SK-N-MC (cell line): ENCODE measurements at regions not wholly inside any gene's neighbourhood (a gene's known extent, or its start where the extent isn't known, plus 50 kb on each side); places are given as distances from the start of the nearest gene placed in this dataset.
A peak's percentile ranks its signal among the peaks of the same experiment; 100 is the strongest.

Experiments used
- DNase-seq: peaks from one replicate; pipeline ENCODE4 v3.0.0-alpha.2; 2011; ENCODE audit warnings: low read depth, low spot score
- H3K27ac ChIP-seq: fragments of 200-600 bp; sonication (generic); 2 replicates; pipeline ENCODE4 v1.5.1; 2016; ENCODE audit warnings: mixed run types
- H3K36me3 ChIP-seq: fragments of 200-600 bp; sonication (generic); 2 replicates; pipeline ENCODE4 v1.6.1; 2017; ENCODE audit warnings: antibody characterized with exemption, low read length, mixed read lengths; ENCODE audit not compliant: insufficient read depth
- H3K4me3 ChIP-seq: fragments of 200-600 bp; sonication (generic); 2 replicates; pipeline ENCODE4 v1.5.1; 2016
- H3K9ac ChIP-seq: fragments of 200-600 bp; sonication (generic); 2 replicates; pipeline ENCODE4 v1.8.0; 2017; ENCODE audit warnings: mixed run types, mixed read lengths; ENCODE audit not compliant: insufficient read length
- H3K9me3 ChIP-seq: fragments of 200-600 bp; sonication (generic); 2 replicates; pipeline ENCODE4 v1.6.1; 2017; ENCODE audit warnings: low read depth, mild to moderate bottlenecking, antibody characterized with exemption, low read length, moderate library complexity, mixed read lengths
- EZH2 ChIP-seq: fragments of 200-600 bp; sonication (generic); IDR thresholded peaks from one replicate; pipeline ENCODE4 v1.6.1; 2017; ENCODE audit warnings: antibody characterized with exemption
- FOXP2 ChIP-seq: optimal IDR thresholded peaks from 2 replicates; pipeline ENCODE3; 2011; ENCODE audit warnings: mild to moderate bottlenecking, moderate library complexity; ENCODE audit not compliant: insufficient read depth; ENCODE audit errors: extremely low read length, control extremely low read depth
- POLR2AphosphoS5 ChIP-seq: IDR thresholded peaks from 2 replicates; pipeline ENCODE4 v1.6.1; 2012; ENCODE audit warnings: mild to moderate bottlenecking, low read depth, low read length, borderline replicate concordance

- H3K4me3 ChIP-seq: peak overlapping the region; percentile 39; the same call in 1 of the 2 replicates
- peak overlapping the region; percentile 81 for H3K27ac ChIP-seq
- peak overlapping the region; percentile 16 for H3K9ac ChIP-seq
Observed at GRCh38 chr1:234926264-234926558, 202.4 kb downstream of the TOMM20 start.

GRCh38 chr1:234925440-234926263, 203.0 kb downstream of the TOMM20 start:
- Histone ChIP-seq H3K4me3 (peak overlapping the region; percentile 39; the same call in 1 of the 2 replicates), H3K36me3 (no peaks in the 10 kb centered on the region), H3K27ac (peak overlapping the region; percentile 81), H3K9ac (peak overlapping the region; percentile 16), H3K9me3 (no peaks in the 10 kb centered on the region)
- TF ChIP-seq EZH2 (no peak), POLR2AphosphoS5 (no peak), FOXP2 (no peak)
- DNase-seq: no peak

More at GRCh38 chr1:234926264-234926558, 202.4 kb downstream of the TOMM20 start:
- TF ChIP-seq FOXP2: no peak
- TF ChIP-seq EZH2: no peak
- TF ChIP-seq POLR2AphosphoS5: no peak
- no peaks in the 10 kb centered on the region for H3K36me3 ChIP-seq
- H3K9me3 ChIP-seq: no peaks in the 10 kb centered on the region
- no peak for DNase-seq

GRCh38 chr1:234924450-234925355, 203.9 kb downstream of the TOMM20 start:
- no peaks in the 10 kb centered on the region for H3K9me3 ChIP-seq

GRCh38 chr1:234923626-234924025, 205.0 kb downstream of the TOMM20 start:
- no peak for DNase-seq

More at GRCh38 chr1:234924450-234925355, 203.9 kb downstream of the TOMM20 start:
- Histone ChIP-seq H3K27ac (no peak overlapping the region), H3K36me3 (no peaks in the 10 kb centered on the region), H3K4me3 (no peak overlapping the region), H3K9ac (no peak overlapping the region)
- TF ChIP-seq FOXP2 (no peak), POLR2AphosphoS5 (no peak), EZH2 (no peak)
- no peak for DNase-seq

DNA sequence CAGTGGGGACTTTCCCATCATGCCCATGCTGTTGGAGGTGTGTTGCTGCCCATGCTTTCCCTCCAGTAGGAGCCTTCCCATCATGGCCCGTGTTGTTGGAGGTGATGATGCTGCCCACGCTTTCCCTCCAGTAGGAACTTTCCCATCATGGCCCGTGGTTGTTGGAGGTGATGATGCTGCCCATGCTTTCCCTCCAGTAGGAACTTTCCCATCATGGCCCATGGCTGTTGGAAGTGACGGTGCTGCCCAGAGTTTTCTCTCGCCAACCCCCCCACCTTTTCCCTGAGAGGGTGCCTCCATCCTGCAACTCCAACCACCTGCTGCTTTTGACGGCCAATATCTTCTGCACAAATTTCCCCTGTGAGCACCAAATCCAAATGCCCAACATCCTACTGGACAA, 205.7 kb downstream of the TOMM20 start:
- no peak for TF ChIP-seq FOXP2
- no peak for TF ChIP-seq EZH2
- no peak for TF ChIP-seq POLR2AphosphoS5
- H3K4me3 ChIP-seq: no peak overlapping the region

More at GRCh38 chr1:234923626-234924025, 205.0 kb downstream of the TOMM20 start:
- no peak overlapping the region for H3K4me3 ChIP-seq
- H3K27ac ChIP-seq: no peak overlapping the region
- H3K9ac ChIP-seq: no peak overlapping the region
- no peaks in the 10 kb centered on the region for H3K9me3 ChIP-seq
- TF ChIP-seq EZH2 (no peak), FOXP2 (no peak), POLR2AphosphoS5 (no peak)
- H3K36me3 ChIP-seq: no peaks in the 10 kb centered on the region

GRCh38 chr1:234921266-234922062, 207.2 kb downstream of the TOMM20 start:
- Histone ChIP-seq H3K4me3 (no peak overlapping the region), H3K27ac (no peak overlapping the region), H3K9ac (no peak overlapping the region), H3K36me3 (no peaks in the 10 kb centered on the region), H3K9me3 (no peaks in the 10 kb centered on the region)
- TF ChIP-seq POLR2AphosphoS5: no peak
- no peak for TF ChIP-seq FOXP2
- no peak for TF ChIP-seq EZH2
- DNase-seq: no peak

More for the DNA sequence above, 205.7 kb downstream of the TOMM20 start:
- H3K9me3 ChIP-seq: no peaks in the 10 kb centered on the region
- no peak overlapping the region for H3K9ac ChIP-seq
- no peak overlapping the region for H3K27ac ChIP-seq
- no peaks in the 10 kb centered on the region for H3K36me3 ChIP-seq
- no peak for DNase-seq

DNA sequence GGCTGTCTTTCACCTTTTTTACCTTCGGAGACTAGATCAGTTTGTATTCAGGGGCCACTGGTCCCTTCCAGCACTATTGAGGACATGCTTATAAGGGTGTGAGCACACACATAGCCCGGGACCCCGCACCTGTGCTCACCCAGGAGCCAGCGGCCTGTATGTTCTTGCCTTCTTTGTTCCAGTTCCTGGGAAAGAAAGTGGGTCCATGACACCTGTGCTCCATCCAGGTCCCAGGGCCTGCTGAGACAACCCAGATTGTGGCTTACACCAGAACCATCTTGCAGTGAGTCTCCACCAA, 207.8 kb downstream of the TOMM20 start:
- H3K9ac ChIP-seq: no peak overlapping the region
- H3K27ac ChIP-seq: no peak overlapping the region
- H3K9me3 ChIP-seq: no peaks in the 10 kb centered on the region
- H3K36me3 ChIP-seq: no peaks in the 10 kb centered on the region
- no peak for TF ChIP-seq POLR2AphosphoS5
- no peak for TF ChIP-seq FOXP2
- no peak for TF ChIP-seq EZH2
- no peak for DNase-seq
- H3K4me3 ChIP-seq: no peak overlapping the region

DNA sequence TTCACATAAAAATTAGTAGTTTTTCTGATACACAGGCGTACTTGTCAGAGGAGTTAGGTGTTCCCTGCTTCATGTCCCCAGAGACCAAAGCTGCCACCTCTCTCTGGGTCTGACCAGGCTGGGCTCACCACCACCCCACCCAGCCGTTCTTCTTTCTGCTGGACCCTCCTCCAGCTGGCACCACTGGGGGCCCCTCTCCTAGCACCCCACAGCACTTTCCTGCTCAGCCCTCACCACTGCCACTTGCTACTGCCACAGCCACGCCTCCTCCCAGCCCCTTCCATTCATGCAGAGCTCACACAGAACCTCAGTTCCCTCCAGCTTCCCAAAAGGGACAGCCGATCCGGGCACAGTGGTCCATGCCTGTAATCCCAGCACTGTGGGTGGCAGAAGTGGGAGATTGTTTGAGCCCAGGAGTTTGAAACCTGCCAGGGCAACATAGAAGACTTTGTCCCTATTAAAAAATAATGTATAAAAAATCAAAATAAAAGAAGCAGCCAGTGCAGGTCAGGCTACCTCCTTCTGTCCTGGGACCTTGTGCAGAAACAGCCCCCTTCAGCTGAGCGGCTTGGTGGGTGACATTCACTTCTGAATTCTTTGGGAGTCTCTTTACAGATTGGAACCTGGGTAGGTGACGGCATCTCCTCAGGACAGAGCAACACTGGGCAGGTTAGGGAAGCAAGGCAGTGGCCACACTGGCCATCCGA, 208.3 kb downstream of the TOMM20 start:
- no peak overlapping the region for H3K9ac ChIP-seq
- no peak overlapping the region for H3K4me3 ChIP-seq
- H3K9me3 ChIP-seq: no peaks in the 10 kb centered on the region
- no peak for DNase-seq
- no peak overlapping the region for H3K27ac ChIP-seq
- TF ChIP-seq FOXP2 (no peak), POLR2AphosphoS5 (no peak), EZH2 (no peak)
- H3K36me3 ChIP-seq: no peaks in the 10 kb centered on the region
